GM06990 (cell line): ENCODE measurements at regions not wholly inside any gene's neighbourhood (a gene's known extent, or its start where the extent isn't known, plus 50 kb on each side); places are given as distances from the start of the nearest gene placed in this dataset.

ENCODE experiments used
- DNase-seq: peaks from one replicate; pipeline ENCODE4 v3.0.0-alpha.2; 2011; ENCODE audit not compliant: insufficient read length; ENCODE audit errors: extremely low read depth
- H3K27me3 ChIP-seq: replicated peaks from 2 replicates; pipeline ENCODE4 v1.6.0; 2011; ENCODE audit warnings: low read length; ENCODE audit not compliant: control insufficient read depth, insufficient read depth
- H3K36me3 ChIP-seq: 2 replicates; pipeline ENCODE4 v1.5.1; 2011; ENCODE audit warnings: low read length; ENCODE audit not compliant: control insufficient read depth, insufficient read depth
- H3K4me3 ChIP-seq: replicated peaks from 2 replicates; pipeline ENCODE4 v1.5.1; 2011; ENCODE audit warnings: low read depth, mild to moderate bottlenecking, control low read depth, low read length
- TF ChIP-seq, protein P1 (sequence below): IDR thresholded peaks from 2 replicates; pipeline ENCODE4 v1.5.1; 2011; ENCODE audit warnings: low read length, control low read depth, mild to moderate bottlenecking, inconsistent platforms; ENCODE audit not compliant: insufficient read depth, poor library complexity, severe bottlenecking

GRCh38 chr2:153308466-153308865 is 170.1 kb downstream of the RPRM start:
- TF ChIP-seq, protein P1, sequence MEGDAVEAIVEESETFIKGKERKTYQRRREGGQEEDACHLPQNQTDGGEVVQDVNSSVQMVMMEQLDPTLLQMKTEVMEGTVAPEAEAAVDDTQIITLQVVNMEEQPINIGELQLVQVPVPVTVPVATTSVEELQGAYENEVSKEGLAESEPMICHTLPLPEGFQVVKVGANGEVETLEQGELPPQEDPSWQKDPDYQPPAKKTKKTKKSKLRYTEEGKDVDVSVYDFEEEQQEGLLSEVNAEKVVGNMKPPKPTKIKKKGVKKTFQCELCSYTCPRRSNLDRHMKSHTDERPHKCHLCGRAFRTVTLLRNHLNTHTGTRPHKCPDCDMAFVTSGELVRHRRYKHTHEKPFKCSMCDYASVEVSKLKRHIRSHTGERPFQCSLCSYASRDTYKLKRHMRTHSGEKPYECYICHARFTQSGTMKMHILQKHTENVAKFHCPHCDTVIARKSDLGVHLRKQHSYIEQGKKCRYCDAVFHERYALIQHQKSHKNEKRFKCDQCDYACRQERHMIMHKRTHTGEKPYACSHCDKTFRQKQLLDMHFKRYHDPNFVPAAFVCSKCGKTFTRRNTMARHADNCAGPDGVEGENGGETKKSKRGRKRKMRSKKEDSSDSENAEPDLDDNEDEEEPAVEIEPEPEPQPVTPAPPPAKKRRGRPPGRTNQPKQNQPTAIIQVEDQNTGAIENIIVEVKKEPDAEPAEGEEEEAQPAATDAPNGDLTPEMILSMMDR = no peak
- DNase-seq = no peak
- H3K36me3 ChIP-seq = no peaks in the 10 kb centered on the region
- H3K4me3 ChIP-seq = no peak overlapping the region
- no peaks in the 10 kb centered on the region for H3K27me3 ChIP-seq

DNA sequence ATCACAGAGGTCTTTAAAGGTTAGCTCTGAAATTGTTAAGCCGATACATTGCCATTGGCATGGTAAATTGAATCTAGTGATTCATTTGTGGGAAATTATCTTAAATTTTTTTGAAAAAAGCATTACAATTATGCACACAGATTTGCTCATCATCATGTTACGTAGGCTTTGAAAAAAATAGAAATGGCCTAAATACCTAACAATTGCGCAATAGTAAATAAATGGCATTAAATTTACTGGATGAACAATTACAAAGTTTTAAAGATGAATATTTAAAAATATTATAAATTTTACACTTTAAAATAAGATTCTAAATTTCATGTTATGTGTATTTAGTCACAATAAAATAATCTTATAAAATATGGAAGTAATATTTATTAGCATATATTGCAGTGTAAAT is 171.3 kb downstream of the RPRM start:
- Histone ChIP-seq H3K4me3 (no peak overlapping the region), H3K27me3 (no peaks in the 10 kb centered on the region), H3K36me3 (no peaks in the 10 kb centered on the region)
- TF ChIP-seq, protein P1 = no peak
- DNase-seq = no peak

DNA sequence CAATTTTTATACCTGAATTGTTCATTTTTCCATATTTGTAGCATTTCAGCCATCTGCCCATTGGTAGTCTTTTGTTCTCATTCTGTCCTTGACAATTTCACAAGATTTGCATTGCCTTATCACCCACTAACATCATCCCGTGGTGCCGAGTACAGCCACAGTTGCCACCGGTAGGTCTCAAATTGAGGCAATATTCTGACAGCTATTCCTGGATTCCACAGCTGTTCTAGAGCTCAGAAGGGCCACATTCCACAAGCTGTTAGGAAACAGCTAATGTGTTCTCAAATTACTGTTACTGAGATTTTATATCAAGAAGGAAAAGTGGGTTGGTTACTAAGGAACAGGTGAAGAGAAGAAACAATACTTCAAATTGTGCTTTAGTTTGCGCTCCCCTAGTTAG is 178.8 kb downstream of the RPRM start:
- TF ChIP-seq, protein P1 = no peak
- no peak for DNase-seq
- H3K4me3 ChIP-seq = no peak overlapping the region
- H3K36me3 ChIP-seq = no peaks in the 10 kb centered on the region
- no peaks in the 10 kb centered on the region for H3K27me3 ChIP-seq

- Histone ChIP-seq H3K4me3 (no peak overlapping the region), H3K27me3 (no peaks in the 10 kb centered on the region), H3K36me3 (no peaks in the 10 kb centered on the region)
- no peak for DNase-seq
- TF ChIP-seq, protein P1 = no peak
Measured at GRCh38 chr2:153299217-153299616, 179.3 kb downstream of the RPRM start.

DNA sequence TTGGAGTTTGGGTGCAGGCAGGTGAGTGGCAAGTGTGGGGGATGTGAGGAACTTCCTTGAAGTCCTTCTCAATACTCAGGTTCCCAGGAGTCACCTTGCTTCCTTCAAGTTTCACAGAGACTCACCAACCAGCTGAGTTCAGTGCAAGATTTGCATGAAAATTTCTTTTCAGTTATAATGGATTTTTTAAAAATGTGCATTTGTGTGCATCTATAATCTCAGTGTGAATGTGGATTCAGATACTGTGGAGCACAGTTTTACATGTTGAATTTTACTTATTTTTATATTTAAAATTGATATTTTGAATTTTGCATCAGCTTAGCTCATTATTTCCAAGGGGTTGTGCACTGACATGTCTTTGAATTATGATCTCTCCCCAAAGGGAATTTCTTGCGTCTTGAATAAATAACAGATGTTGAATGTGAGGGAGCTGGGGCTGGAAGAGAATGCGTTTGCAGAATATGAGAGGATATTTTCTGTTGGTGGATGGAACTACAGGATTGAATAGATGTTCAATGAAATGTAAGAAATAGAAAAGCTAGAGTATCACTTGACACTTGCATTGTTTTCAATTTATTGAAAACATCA is 184.3 kb downstream of the RPRM start:
- no peak overlapping the region for H3K4me3 ChIP-seq
- DNase-seq = no peak
- H3K27me3 ChIP-seq = no peaks in the 10 kb centered on the region
- H3K36me3 ChIP-seq = no peaks in the 10 kb centered on the region
- TF ChIP-seq, protein P1 = no peak

- TF ChIP-seq, protein P1 = no peak
Measured at GRCh38 chr2:153291718-153292117, 186.8 kb downstream of the RPRM start.

More at GRCh38 chr2:153291718-153292117, 186.8 kb downstream of the RPRM start:
- Histone ChIP-seq H3K4me3 (no peak overlapping the region), H3K27me3 (no peaks in the 10 kb centered on the region), H3K36me3 (no peaks in the 10 kb centered on the region)
- DNase-seq = no peak
